GM21786 (cell line): ENCODE measurements at regions not wholly inside any gene's neighbourhood (a gene's known extent, or its start where the extent isn't known, plus 50 kb on each side); places are given as distances from the start of the nearest gene placed in this dataset.
"Not testable (repeated sequence)": the region's sequence is repeated elsewhere in the genome, so short reads cannot be mapped to it uniquely, and the experiment has no call there.

Experiments used
- ATAC-seq: cut with Tn5 transposase; IDR thresholded peaks from one replicate; pipeline ENCODE4 v1.9.1; 2021; ENCODE audit not compliant: unreplicated experiment

DNA sequence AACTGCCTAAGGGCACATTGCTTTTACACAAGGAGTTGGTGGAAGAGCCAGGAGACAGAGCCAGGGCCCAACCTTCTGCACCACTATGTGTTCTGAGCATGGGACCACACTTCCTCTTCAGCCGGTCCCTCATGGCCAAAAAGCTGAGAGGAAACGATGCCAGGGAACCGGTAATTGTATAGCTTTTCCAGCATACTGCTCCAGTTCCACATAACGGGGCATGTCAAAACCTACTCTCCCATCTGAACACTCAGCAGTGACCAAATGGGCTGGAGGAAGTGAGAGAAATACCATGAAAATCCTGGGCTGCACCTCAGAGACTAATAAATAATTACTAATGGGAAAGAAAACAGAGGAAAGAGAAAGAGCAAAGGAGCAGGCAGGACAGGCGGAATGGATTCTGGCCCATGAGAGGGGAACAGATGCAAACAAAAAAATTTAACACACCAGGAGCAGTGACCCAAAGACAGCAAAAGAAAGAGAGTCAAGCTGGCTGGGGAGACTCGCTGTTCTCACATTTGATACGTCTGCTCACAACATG is 52.0 kb upstream of the BMP2 start:
- no peak for ATAC-seq

- no peak for ATAC-seq
Observed at GRCh38 chr20:6714279-6714711, 53.2 kb upstream of the BMP2 start.

GRCh38 chr20:6711951-6712649 is 55.4 kb upstream of the BMP2 start:
- ATAC-seq: no peak

- no peak for ATAC-seq
Observed at GRCh38 chr20:6709910-6710595, 57.4 kb upstream of the BMP2 start.

- no peak for ATAC-seq
Observed at GRCh38 chr20:6708010-6708409, 59.5 kb upstream of the BMP2 start.

GRCh38 chr20:6707321-6707831 is 60.1 kb upstream of the BMP2 start:
- no peak for ATAC-seq

GRCh38 chr20:6705926-6706548 is 61.4 kb upstream of the BMP2 start:
- ATAC-seq: no peak

GRCh38 chr20:6705106-6705766 is 62.2 kb upstream of the BMP2 start:
- no peak for ATAC-seq

GRCh38 chr20:6704132-6704861 is 63.2 kb upstream of the BMP2 start:
- ATAC-seq: no peak

DNA sequence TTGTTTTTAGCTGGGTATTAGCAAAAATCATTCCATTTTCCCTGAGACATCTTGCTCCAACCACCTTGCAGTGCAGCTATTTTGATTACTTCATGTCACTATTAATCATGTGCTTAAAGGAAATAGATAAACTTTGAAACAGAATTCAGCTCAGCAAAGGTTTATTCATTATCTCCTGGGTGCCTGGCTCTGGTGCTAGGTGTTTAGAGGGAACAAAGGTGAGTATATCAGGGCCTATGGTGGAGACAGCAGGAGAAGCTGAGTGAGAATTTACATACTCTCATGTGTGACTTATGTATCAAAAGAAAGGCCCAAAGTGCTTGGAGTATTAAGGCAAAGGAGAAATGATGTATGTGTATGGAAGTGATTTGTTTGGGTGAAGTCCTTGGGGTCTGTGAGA is 63.8 kb upstream of the BMP2 start:
- no peak for ATAC-seq

GRCh38 chr20:6703047-6703446 is 64.4 kb upstream of the BMP2 start:
- no peak for ATAC-seq

- no peak for ATAC-seq
Observed at GRCh38 chr20:6702144-6702543, 65.3 kb upstream of the BMP2 start.

GRCh38 chr20:6700563-6701329 is 66.7 kb upstream of the BMP2 start:
- ATAC-seq: no peak

DNA sequence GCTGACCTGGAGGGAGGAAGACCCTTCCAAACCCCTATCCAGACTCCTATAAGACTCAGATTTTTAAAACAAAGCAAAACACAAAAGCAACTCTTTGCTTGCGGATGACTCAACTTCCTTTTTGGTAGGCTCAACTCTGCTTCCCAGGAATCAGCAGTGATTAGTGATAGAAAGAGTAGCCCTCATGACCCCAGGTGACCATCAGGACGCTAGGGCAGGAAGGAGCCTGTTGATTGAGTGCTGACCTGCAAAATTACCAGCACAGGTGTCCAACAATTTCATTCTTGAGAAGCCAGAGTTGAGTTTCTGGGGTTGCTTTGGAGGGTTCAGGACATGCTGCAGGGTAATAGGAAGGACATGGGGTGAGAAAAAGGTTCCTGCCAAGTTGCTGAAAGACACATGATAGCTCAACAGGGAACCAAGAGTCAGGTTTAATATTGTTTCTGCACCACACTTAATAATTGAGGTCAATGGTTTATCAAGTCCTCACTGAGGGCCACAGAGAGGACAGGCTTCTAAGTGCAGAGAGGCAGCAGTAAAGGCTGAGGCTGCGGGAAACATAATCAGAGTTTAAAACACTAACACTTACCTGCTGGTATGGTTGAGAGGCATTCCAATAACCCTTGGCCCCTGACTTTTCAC is 67.4 kb upstream of the BMP2 start:
- ATAC-seq: no peak

GRCh38 chr20:6698723-6699122 is 68.8 kb upstream of the BMP2 start:
- ATAC-seq: no peak

- no peak for ATAC-seq
Observed at GRCh38 chr20:6698056-6698455, 69.4 kb upstream of the BMP2 start.

GRCh38 chr20:6697228-6697972 is 70.1 kb upstream of the BMP2 start:
- ATAC-seq: no peak

- ATAC-seq: no peak
Observed at GRCh38 chr20:6696001-6696400, 71.5 kb upstream of the BMP2 start.

GRCh38 chr20:6693808-6694198 is 73.7 kb upstream of the BMP2 start:
- ATAC-seq: not testable (repeated sequence)
